IPS DF 6.9 (cell line): ENCODE measurements at regions not wholly inside any gene's neighbourhood (a gene's known extent, or its start where the extent isn't known, plus 50 kb on each side); places are given as distances from the start of the nearest gene placed in this dataset.
"Not testable (repeated sequence)": the region's sequence is repeated elsewhere in the genome, so short reads cannot be mapped to it uniquely, and the experiment has no call there.

ENCODE experiments used
- DNase-seq: peaks from one replicate; pipeline ENCODE4 v3.0.0-alpha.2; 2013; ENCODE audit warnings: low read depth, low spot score
- H3K27ac ChIP-seq: one replicate; pipeline ENCODE4 v1.5.1; 2013; ENCODE audit warnings: low read length, control low read depth
- H3K27me3 ChIP-seq: 2 replicates; pipeline ENCODE4 v1.6.1; 2013; ENCODE audit warnings: mild to moderate bottlenecking, low read length; ENCODE audit not compliant: control insufficient read depth, insufficient read depth
- H3K36me3 ChIP-seq: 2 replicates; pipeline ENCODE4 v1.6.1; 2013; ENCODE audit warnings: low read length; ENCODE audit not compliant: control insufficient read depth, insufficient read depth
- H3K4me1 ChIP-seq: 2 replicates; pipeline ENCODE4 v1.6.1; 2013; ENCODE audit warnings: low read length; ENCODE audit not compliant: control insufficient read depth, insufficient read depth
- H3K4me3 ChIP-seq: 2 replicates; pipeline ENCODE4 v1.5.1; 2013; ENCODE audit warnings: mild to moderate bottlenecking, low read length
- H3K9me3 ChIP-seq: 2 replicates; pipeline ENCODE4 v1.6.1; 2013; ENCODE audit warnings: low read length, inconsistent platforms; ENCODE audit not compliant: control insufficient read depth, insufficient read depth
- WGBS: extraction: QIAGEN DNeasy Blood & Tissue Kit; methylation state at CpG from one replicate; pipeline ENCODE4 v1.1.7; 2013; ENCODE audit warnings: mixed read lengths, missing lambda C conversion rate; ENCODE audit not compliant: insufficient read length, insufficient coverage; 5-methylcytosine and 5-hydroxymethylcytosine counted together

DNA sequence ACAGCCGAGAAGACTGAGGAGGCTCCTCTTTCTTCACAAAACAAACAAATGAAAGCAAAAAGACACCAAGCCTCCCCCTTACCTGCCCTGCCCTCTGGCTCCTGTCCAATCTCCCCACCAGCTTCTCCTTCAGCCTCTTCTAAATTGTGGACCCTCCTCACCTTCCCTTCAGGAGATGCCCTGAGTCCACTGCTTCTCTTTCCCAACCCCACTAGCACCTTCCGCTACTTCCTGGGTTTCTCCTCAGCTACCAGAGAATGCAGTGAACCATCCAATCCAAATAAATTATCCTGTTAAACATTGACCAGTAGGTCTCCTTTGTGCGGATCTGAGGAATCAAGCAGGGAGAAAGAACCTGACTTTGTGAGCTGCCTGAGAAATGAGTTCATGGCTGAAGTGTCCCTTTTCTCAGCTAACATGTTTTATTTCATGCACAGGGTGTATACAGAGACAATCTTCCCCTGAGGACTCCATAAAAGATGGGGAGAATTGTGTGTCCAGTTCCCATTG is 63.2 kb upstream of the VPREB1 start:
- no peak overlapping the region for H3K4me3 ChIP-seq
- H3K9me3 ChIP-seq, result no peaks in the 10 kb centered on the region
- WGBS, result no CpG with 5 or more reads among the region's 3 CpGs
- no peaks in the 10 kb centered on the region for H3K36me3 ChIP-seq
- 0 out of 2 replicates have a peak, but pooled peaks cover 1% of the 10 kb centered on the region for H3K4me1 ChIP-seq
- peaks cover 79% of the 10 kb centered on the region for H3K27me3 ChIP-seq
- DNase-seq, result no peak
- H3K27ac ChIP-seq, result no peak overlapping the region

DNA sequence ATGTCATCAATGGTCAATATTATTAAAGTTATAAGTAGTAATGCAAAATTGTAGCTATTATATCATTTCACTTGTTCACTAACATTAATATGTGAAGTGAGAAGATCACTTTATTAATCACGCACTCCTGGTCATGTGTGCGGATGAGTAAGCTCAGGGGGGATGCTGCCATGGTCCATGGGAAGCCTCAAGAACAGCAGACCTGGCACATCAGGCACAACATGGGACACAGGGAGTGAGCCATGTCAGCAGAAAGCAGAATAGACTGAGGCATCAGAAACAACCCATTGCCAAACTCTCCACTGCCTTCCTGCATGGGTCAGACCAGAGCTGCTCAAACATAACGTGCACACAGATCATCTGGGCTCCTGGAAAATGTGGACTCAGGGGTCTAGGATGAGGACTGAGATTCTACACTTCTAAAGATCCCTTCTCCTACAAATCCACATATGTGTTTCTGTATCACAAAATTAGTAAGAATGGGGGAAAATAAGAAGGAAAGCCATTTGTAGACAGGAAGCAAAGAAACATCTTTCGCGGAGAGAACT is 63.8 kb upstream of the VPREB1 start:
- no peak overlapping the region for H3K27ac ChIP-seq
- peaks cover 79% of the 10 kb centered on the region for H3K27me3 ChIP-seq
- no CpG with 5 or more reads among the region's 5 CpGs for WGBS
- H3K36me3 ChIP-seq, result no peaks in the 10 kb centered on the region
- no peak overlapping the region for H3K4me3 ChIP-seq
- H3K4me1 ChIP-seq, result 0 out of 2 replicates have a peak, but pooled peaks cover 1% of the 10 kb centered on the region
- no peaks in the 10 kb centered on the region for H3K9me3 ChIP-seq
- no peak for DNase-seq

DNA sequence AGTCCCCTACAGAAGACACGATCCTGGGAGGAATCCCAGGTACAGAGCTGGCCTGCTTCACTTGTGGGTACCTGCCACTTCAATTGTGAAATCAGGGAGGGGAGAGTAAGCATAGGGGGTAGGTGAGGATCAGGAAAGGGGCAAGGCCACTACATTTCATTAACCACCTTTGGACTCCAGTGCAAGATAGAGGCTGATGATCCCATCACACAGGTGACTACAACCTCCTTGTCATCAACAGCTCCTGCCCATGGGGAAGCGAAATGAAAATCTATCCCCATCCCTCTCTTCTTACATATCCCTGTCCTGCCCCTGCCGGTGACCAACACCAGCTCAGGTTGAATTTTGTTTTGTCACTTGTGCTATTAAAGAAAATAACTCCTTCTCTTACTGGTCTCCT is 64.7 kb upstream of the VPREB1 start:
- WGBS, result no CpG with 5 or more reads among the region's 3 CpGs
- Histone ChIP-seq H3K27me3 (peaks cover 73% of the 10 kb centered on the region), H3K36me3 (no peaks in the 10 kb centered on the region)

DNA sequence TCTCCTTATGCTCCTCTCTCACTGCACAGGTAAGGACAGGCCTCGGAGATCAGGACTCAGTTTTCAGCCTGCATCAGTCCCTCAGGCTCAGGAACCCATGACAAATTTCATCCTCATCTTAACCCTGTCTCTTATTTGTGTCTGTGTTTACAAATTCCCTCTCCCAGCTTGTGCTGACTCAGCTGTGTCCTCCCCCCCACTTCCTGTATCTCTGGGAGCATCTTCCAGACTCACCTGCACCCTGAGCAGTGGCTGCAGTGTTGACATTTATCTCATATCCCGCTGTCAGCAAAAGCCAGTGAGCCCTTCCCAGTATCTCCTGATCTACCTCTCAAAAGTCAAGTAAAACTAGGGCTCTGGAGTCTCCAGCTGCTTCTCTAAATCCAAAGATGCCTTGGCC is 65.6 kb upstream of the VPREB1 start:
- no peaks in the 10 kb centered on the region for H3K36me3 ChIP-seq
- H3K27me3 ChIP-seq, result peaks cover 65% of the 10 kb centered on the region
- no peak for DNase-seq
- no peak overlapping the region for H3K27ac ChIP-seq
- no peak overlapping the region for H3K4me3 ChIP-seq
- no peaks in the 10 kb centered on the region for H3K9me3 ChIP-seq
- H3K4me1 ChIP-seq, result 0 out of 2 replicates have a peak, but pooled peaks cover 1% of the 10 kb centered on the region
- WGBS, result no CpG with 5 or more reads among the region's 2 CpGs

More for the DNA sequence above, 64.7 kb upstream of the VPREB1 start:
- H3K27ac ChIP-seq, result no peak overlapping the region
- H3K9me3 ChIP-seq, result no peaks in the 10 kb centered on the region
- no peak for DNase-seq
- 0 out of 2 replicates have a peak, but pooled peaks cover 1% of the 10 kb centered on the region for H3K4me1 ChIP-seq
- no peak overlapping the region for H3K4me3 ChIP-seq

DNA sequence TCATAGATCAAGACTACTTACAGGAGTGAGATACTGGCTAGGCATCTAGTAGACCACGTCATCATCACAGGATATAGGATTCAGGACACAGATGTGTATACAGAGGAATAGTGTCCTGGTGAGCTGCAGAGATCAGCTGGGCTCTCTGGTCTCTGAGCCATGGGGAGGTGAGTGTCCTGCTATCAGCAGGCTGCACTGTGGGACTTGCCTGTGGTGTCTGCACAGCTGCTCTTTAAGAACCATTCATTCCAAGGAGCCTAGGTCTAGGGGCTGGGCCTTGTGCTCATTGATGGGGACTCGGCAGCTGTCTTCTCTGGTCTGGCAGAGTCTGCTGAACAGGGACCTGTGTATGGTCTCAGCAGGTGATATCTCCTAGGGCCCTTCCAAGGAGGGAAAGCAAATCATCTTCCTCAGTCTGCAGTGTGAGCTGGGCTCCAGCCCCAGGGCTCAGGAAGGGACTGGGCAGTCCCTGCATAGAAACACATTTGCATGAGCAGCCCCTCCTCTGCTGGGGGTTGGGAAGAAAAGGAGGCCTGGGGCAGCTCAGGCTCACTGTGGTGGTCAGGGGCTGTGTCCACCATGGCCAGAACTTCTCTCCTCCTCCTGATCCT is 66.1 kb upstream of the VPREB1 start:
- no peaks in the 10 kb centered on the region for H3K9me3 ChIP-seq
- H3K36me3 ChIP-seq, result no peaks in the 10 kb centered on the region
- H3K27me3 ChIP-seq, result peaks cover 62% of the 10 kb centered on the region
- no CpG with 5 or more reads among the region's 2 CpGs for WGBS
- no peak for DNase-seq
- H3K27ac ChIP-seq, result no peak overlapping the region
- no peak overlapping the region for H3K4me3 ChIP-seq
- 0 out of 2 replicates have a peak, but pooled peaks cover 1% of the 10 kb centered on the region for H3K4me1 ChIP-seq

DNA sequence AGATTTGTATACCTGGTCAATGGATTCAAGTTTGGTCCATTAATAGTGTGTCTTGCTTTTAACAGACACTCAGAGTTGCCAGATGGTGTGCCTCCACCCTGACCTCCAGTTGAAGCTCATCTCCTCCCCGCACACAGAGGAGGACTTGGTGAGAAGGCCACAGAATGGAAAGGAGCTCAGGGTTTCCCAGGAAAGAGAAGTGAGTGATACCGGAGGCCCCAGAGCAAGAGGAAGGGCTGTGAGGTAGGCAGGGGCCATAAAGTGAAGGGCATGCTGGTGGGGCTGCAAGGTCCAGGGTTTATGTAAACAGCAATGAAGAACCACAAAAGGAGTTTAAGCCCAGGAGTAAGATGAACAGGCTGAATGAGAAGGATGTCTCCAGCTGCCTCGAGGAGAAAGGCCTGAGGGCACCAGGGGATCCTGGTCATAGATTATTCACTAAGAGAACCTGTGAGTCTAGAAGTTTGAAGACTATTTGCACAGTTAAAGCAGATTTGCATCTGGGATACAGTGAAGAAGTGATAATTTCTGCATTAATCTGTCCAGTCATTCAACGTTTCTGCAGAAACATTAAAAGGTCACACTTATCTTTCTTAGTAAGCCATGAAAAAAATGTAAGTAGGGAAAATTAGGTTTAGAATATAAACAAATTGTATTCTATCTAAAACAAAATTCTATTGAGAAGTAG is 67.5 kb upstream of the VPREB1 start:
- no CpG with 5 or more reads among the region's 4 CpGs for WGBS
- Histone ChIP-seq H3K36me3 (no peaks in the 10 kb centered on the region), H3K4me3 (no peak overlapping the region), H3K27ac (no peak overlapping the region), H3K9me3 (no peaks in the 10 kb centered on the region), H3K4me1 (0 out of 2 replicates have a peak, but pooled peaks cover 1% of the 10 kb centered on the region), H3K27me3 (peaks cover 51% of the 10 kb centered on the region)
- no peak for DNase-seq

DNA sequence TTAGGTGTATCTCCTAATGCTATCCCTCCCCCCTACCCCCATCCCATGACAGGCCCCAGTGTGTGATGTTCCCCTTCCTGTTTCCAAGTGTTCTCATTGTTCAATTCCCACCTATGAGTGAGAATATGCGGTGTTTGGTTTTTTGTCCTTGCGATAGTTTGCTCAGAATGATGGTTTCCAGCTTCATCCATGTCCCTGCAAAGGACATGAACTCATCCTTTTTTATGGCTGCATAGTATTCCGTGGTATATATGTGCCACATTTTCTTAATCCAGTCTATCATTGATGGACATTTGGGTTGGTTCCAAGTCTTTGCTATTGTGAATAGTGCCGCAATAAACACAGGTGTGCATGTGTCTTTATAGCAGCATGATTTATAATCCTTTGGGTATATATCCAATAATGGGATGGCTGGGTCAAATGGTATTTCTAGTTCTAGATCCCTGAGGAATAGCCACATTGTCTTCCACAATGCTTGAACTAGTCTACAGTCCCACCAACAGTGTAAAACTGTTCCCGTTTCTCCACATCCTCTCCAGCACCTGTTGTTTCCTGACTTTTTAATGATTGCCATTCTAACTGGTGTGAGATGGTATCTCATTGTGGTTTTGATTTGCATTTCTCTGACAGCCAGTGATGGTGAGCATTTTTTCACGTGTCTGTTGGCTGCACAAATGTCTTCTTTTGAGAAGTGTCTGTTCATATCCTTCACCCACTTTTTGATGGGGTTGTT is 71.5 kb upstream of the VPREB1 start:
- H3K27ac ChIP-seq, DNase-seq, H3K4me3 ChIP-seq, H3K4me1 ChIP-seq, H3K36me3 ChIP-seq, H3K9me3 ChIP-seq: not testable (repeated sequence)
- WGBS, result no CpG with 5 or more reads among the region's 6 CpGs
- H3K27me3 ChIP-seq, result peaks cover 29% of the 10 kb centered on the region

DNA sequence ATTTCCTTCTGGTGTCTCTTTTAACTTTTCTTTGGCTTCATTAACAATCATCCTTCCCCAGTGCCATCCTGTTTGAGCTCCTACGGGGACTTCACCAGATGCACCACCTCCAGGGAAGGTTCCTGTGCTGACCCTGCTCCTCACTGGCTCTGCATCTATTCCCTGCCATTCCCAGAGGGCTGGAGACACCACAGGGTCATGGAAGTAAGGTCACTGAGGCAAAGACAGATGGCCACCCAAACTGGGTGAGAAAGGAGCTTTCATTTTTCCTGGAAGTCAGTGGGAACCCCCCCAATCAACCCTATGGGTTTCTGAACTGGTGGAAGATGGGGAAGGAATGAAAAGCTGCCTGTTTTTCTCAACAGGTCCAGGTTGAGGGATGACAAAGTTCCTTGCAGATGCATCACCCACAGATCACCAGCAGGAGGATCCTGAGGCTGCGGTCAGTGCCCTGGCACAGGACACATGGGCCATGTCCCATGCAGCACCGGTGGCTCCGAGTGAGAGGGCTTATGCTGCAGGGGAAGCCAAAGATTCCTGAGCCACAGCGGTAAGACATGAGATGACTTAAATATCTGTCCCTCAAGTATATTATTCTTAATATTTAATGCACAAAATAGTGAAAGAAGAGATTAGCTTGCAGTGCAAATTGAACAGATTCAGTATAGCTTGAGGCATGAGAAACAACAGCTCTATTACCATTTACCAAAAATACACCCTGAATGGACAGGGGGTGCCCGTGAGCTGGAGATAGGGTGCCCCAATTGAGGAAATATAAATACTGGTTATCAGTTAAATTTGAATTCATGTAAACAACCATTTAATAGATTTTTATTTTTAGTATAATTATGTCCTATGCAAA is 73.0 kb upstream of the VPREB1 start:
- Histone ChIP-seq H3K9me3 (no peaks in the 10 kb centered on the region), H3K27ac (no peak overlapping the region), H3K27me3 (peaks cover 28% of the 10 kb centered on the region), H3K4me3 (no peak overlapping the region), H3K36me3 (no peaks in the 10 kb centered on the region), H3K4me1 (no peaks in the 10 kb centered on the region)
- no CpG with 5 or more reads among the region's 6 CpGs for WGBS
- DNase-seq, result no peak

DNA sequence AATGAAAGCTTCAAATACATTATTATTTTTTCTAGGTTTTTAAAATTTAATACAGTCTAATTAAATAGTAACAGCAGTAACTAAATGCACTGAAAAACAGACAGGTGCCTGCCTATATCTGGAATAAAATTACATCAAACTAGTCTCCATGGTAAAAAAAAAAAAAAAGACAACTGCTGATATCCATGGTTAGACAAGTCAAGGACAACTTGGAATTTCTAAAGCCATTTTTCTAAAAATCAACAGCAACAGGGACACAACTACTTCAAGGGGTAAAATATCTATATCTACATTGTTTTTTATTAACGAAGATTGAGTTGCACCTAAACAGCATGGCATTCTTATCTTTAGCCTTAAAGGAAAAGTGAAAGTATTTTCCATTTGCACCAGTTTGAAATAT is 74.7 kb upstream of the VPREB1 start:
- H3K27me3 ChIP-seq, result peaks cover 36% of the 10 kb centered on the region

More for the DNA sequence above, 74.7 kb upstream of the VPREB1 start:
- H3K4me3 ChIP-seq, result no peak overlapping the region
- H3K36me3 ChIP-seq, result no peaks in the 10 kb centered on the region
- no CpG with 5 or more reads among the region's 1 CpG for WGBS
- H3K4me1 ChIP-seq, result no peaks in the 10 kb centered on the region
- H3K27ac ChIP-seq, result no peak overlapping the region
- no peaks in the 10 kb centered on the region for H3K9me3 ChIP-seq
- no peak for DNase-seq
